ENCODE measurements at regions not wholly inside any gene's neighbourhood (a gene's known extent, or its start where the extent isn't known, plus 50 kb on each side); places are given as distances from the start of the nearest gene placed in this dataset.

DNA sequence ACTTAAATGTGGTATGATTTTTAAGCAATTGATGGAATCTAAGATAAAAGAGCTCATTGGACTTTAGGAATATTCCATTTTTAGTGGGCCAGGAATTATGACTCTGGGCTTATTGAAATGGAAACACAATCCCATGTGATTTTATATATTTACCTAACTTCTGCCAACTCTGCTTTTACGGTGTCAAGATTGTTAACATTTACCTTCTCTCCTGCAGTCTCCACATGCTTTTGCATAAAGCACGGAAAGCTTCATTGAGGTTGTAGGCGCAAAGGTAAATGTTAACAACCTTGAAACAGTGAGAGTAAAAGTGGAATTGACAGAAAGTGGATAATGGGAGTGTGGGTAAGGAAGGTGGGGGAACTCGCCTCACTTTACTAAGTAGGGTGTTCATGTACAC, 468.1 kb downstream of the PMP22 start:
- DNase-seq: no peak

DNA sequence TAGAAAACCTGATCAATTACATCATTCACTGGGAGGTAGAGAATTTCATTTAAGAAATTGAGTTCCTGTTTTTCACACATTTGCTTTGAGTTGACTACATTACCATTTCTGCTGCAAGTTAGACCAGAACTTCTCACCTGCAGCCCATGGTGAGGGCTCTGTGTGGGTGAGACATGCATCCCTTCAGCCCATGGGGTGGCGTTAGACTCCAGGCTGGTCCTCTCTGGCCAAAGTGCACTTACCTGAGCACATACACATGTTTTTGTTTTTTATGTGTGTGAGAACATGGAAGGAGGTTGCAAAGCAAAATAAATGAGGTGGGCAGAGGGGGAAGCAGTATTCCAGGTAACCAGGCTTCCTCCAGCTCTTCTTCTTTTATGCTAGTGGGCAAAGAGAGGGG, 470.2 kb downstream of the PMP22 start:
- DNase-seq: no peak

DNA sequence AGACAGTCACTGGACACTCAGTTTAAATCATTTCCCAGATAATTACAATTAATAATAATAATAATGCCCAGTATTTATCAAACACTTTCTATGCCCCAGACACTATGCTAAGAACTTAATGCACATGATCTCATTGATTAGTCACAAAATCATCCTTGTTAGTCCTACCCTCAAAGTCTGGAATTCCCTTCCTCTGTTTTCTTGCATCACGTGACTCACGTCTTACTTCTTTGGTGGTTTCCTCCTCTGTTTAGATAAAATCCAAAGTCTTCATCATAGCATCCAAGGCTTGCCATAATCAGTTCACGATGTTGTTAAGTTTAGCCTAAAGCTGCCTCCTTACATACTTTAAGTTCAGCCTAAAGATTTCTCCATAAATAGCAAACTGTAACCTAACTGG, 471.9 kb downstream of the PMP22 start:
- DNase-seq: no peak

DNA sequence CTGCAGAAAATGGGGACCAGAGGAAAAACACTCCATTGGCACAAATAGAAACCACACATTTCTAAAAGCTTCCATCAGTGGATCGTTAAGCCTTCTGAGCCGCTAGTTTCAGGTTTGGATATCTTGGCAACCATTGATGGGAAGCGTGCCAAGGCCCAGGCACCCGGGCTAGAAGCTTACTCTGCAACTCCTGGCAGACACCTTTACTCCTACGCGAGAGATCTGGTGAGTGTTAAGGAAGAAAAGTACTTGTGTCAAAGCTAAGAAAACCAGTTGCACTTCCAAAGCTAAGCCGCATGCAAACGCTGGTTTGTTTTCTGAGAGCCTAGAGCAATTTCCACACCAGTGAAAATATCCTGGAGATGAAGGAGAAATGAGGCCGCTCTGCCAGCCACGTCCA, 472.4 kb downstream of the PMP22 start:
- DNase-seq: no peak

DNA sequence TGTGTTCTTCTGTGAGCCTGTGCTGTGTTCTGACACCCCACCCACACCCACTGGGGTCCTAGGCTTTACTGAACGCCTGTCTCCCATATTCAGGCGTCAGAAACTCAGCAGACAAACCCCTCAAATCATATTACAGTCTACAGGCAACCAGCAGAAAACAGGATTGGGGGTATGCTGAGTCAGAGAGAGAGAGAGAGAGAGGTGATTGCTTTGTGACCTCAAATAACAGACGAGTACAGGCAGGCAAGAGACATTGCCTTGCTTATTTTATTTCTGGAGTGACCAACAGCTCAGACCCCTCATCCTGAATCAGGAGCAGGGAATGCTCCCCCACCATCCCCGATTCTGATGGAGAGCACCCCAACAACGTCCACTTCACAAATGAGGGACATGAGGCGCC, 473.9 kb downstream of the PMP22 start:
- no peak for DNase-seq

DNA sequence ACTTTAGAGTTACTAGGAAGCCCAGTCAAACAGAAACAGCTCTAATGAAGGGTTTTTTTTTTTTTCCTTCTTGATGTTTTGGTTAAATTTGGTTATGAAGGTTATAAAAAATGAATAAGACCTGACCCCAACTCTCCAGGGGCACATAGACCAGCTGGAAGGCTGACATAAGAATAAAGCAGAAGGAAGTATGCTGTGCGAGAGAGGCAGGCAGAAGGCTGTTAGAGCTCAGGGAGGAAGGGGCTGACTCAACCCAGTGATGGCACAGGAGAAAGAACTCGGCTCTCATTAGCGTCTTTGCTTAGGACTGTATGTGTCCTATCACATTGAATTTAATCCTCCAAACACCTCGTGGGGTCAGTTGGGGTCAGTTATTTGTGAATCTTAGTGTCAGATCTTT, 474.6 kb downstream of the PMP22 start:
- DNase-seq: no peak

DNA sequence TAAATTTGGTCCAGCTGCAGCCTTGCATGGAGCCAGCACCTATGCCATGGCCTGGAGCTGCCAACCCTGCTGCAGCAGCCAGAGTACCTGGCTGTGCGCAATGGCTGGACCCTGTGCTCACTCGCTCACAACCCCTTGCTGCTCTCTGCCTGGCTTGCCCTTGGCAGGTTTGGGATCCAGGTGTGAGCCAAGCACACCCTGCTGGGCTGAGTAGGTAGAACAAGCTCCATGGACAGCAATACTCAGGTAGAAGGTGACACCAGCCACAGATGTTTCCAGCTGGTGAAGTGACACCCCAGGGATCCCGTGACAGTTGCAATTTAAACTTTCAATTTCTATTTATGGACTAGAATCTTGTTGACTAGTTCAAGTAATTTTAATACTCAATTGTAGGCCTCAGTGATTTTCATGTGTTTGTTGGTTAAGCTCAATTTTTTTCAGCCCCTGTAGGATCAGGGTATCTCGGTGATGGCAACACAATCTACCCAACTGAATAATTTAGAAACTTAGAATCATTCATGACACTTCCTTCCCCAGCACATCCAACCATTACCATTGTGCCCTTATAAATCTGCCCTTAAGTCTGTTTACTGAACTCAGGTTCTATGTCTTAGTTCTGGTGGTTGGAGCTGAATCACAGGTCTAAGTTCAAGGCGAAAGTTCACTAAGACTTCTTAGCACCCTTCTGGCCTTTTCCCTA, 480.0 kb downstream of the PMP22 start:
- peak in 1 of 4 experiments; percentile 4 for DNase-seq

DNA sequence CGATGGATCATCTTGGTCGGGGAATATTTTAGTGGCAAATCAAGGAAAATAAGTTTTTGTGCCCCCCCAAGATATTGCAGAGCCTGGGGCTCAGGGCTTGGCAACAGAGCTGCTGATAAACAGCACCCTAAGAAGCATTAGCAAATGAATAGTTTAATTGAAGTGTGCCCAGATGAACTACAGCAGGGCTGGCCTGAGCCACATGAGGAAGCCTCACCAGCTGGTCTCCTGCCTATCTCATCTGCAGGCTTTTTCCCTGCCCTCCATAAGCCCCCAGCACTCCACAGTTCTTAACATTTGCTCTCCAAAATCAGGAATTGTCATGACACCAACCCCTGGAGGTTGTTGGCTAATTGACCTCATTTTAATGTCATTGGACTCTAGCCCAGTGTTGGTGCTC, 480.2 kb downstream of the HS3ST3B1 start:
- no peak for DNase-seq

DNA sequence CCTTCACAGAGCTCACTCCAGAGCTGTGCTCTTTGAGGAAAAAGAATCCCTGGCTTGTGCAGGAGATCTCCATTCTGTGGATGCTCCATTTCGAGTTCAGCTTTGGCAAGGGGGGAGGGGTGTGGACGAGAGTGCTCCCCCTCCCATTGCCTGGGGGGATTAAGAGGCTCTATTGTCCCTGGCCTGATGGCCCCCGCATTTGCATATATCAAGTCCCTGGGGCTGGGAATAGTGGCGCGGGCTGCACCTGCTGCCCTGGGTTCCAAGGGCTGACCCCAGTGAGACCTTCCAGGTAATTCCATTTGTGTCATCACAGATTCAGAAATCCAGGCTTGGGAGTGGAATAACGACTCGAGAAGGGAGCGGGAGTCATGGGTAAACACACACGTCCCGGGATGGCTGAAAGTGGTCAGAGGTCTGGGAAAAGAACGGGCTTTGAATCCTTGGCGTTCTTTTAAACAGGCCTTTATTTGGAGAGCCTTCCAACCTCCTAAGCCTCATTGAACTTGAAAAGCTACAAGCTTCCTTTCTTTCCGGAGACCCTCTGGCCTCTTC, 479.3 kb downstream of the HS3ST3B1 start:
- DNase-seq: no peak

DNA sequence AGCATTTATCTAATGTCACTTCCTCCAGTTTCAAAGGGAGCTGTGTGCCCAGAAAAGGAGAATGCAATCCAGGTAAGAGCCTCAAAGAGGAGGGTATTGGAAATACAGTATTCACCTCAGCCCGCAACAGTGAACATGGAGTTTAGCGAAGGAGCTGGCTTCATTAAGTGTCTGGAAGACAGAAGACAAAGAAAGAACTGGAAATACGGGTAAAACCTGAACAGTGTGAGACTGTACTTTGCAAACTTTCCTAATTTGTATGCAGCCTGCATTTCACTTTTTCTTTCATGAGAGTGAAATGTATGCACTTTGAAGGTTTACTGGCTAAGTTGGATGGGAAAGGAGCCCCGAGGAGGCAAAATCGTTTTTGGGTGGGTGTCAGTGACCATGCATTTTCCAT, 478.4 kb downstream of the HS3ST3B1 start:
- DNase-seq: no peak

DNA sequence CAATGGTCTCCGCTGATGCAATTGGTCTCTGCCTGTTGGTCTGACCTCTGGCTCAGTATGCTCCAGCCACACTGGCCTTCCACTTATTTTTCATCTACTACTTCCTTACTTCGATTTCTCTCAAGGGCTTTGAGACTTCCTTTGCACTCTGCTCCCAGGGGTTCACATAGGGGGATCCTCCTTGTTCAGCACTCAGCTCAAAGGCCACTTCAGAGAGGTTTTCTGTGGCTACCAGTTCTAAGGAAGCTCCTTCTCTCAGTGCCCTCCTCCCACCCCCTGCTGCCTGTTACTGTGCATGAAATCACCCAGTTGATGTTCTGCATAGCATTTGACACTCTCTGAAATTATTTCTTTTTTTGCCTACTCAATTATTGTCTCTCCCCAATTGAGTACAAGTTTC, 476.4 kb downstream of the HS3ST3B1 start:
- DNase-seq: no peak

DNA sequence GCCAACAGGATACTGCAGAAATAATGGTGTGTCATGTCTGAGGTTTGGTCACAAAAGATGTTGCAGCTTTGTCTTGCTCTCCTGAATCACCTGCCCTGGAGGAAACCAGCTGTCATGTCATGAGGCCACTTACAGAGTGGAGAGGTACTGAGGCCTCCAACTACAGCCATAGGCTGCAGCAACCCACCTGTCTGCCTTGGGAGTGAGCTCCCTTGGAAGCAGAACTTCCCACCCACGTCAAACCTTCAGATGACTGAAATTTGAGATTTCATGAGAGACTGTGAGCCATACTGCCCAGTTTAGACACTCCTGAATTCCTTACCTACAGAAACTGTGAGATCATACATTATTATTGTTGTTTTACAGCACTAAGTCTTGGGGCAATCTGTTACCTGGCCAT, 475.9 kb downstream of the HS3ST3B1 start:
- DNase-seq: no peak

DNA sequence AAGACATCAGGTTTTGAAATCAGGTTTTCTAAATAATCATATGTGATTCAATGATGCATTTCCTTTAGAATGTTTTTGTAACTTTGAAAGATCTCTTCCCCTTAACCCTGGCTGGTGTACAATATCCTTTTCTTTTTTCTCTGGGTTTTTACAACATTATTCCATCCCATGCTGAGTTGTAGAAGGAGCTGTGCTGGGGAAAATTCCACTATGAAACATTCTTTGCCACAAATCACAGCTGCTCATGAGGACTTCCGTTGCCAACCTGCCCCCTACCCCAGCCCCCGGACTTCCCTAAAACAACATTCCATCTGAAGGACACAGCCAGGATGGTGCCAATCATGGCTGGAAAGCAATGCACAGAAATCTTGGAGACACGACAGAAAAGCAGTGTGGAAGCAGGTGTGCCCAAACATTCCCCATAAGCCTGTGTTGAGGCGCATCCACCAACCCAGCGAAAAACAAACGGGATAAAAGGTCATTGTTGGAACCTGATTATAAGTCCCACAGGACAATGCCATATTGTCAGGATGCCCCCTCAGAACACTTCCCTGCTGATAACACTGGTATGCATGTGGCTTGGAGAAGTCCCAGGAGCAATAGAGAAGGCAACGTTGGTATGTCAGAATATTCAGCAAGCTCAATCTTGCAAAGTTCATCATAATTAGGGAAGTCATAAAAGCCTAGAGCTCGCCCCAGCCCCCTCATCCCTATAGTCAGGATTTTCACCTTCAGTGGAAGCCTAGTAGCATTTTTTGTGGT, 475.0 kb downstream of the HS3ST3B1 start:
- no peak for DNase-seq

DNA sequence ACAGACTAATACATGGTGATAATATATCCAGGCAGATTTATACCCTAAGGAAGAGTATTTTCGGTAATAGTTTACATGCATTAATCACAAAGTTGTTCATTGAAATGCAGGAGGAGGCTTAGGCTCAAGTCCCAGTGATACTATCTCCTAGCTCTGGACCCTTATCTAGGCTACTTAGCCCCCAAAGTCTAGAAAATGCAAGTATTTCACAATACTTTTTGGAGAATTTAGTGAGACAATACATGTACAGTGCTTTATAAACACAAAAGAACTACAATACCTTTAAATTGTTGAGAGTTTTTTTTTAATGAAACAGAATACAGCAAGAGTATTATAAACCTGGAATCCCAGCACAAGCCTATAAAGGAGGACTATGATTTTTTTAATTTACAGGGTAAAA, 473.9 kb downstream of the HS3ST3B1 start:
- no peak for DNase-seq

DNA sequence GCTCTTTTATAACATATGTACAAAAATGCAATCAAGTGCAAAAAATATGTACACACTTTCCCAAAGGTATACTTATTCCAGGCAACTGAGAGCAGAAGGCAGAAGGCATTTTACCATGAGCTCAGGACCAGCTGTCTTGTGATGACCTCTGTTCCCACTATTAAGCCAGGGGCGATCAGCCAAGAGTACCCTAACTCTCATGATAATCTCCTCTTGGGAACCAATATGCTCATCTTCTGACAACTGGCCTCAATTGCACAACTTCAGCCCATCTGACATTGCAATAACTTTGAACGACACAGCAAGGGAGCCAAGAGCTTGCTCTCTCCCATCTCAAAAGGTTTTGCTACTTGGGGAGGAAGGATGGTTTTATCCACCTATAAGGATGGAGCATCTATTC, 471.9 kb downstream of the HS3ST3B1 start:
- DNase-seq: no peak

DNA sequence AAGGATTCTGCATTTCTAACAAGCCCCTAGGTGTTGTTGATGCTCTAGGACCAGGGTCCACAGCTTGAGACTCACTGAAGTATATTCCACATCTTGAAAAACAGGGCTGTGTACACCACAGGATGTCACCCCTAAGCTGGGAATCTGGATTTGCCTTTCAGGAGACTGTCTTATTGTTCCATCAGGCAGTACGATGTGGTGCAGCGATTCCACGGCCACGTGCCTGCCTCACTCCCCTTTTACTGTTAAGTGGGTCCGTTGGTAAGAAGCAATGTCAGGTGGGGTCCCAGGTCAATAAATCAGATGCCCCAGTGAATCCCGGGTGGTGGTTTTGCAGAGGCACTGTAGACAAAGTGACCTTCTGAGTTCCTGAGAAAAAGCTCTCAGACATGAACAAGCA, 470.7 kb downstream of the HS3ST3B1 start:
- no peak for DNase-seq

DNA sequence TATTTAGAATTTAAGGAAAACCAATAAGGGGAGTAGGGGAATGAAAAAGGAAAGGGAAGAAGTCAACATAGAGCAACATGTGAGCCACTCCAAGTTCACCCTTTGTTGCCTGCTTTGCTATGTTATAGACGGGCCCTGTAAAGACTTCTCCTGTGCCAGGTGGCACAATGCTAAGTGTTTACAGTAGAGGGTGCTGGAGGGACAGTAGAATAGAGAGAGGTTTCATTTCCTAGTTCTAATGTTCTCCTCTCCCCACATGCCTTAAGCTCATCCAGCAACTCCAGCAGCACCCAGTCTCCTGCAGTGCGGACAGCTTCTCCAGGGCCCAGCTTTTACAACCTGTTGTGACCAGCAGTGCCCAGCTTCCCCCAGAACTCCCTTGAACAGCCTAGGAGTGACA, 468.0 kb downstream of the HS3ST3B1 start:
- no peak for DNase-seq

DNA sequence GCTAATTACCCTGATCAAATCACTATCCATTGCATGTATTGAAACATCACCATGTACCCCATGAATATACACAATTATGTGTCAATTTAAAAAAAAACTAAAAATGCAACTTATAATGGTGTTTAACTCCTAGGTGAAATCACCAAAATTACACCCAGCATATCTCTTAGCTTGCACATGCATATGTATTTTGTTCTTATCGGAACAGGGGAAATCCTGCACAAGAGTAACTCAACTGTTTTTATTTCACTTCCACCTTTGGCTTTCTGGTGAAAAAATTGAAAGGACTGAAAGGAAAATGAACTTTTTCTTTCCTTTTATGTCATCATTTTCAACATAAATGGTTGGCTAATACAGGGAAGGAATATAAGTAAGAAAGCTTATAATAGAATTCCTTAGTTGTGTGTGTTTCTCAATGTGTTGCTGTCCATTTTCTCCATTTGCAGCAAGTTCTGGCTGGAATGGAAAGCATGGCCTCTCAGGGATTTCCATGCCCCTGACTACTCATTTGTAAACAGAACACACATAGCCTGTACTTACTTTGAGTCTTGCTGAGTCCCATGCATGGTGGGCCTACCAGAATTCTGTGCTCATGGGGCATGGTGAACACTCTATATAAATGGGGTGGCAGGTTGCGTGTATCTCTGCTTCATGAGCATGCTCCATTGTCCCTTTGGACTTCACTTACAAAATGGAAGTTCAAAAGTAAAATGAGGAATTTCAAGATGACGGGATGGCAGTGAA, 462.0 kb downstream of the HS3ST3B1 start:
- DNase-seq: no peak

DNA sequence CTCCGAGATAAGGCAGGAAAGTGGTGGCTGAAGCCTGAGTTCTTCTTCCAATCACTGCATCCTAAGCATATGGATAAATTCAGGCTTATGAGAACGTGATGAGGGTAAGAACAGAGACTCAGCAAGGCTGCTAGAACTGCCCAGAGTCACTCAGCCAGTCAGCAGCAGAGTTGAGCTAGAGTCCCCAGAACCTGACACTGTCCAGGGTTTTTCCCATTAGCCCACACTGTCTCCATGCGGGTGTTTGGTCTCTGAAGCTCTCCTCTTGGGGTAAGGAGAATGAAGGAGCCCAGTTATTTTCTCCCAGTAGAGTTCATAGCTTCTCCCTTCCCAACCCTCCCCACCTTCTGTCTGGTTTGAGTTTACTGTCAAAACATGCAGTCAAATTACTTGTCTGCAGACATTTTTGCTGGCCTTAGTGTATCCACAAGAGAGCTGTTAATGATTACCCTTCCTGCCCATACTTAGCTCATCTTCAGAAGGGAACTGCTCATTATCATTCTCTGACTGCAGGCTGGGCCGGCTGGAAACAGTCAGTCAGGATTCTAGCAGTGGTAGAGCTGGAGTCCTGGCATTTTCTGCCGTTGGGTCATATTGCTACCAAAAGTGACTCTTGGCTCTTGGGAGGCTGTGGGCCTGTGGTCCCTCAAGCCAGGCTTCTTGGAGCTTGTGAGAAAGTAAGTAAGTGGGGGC, 460.0 kb downstream of the HS3ST3B1 start:
- no peak for DNase-seq

DNA sequence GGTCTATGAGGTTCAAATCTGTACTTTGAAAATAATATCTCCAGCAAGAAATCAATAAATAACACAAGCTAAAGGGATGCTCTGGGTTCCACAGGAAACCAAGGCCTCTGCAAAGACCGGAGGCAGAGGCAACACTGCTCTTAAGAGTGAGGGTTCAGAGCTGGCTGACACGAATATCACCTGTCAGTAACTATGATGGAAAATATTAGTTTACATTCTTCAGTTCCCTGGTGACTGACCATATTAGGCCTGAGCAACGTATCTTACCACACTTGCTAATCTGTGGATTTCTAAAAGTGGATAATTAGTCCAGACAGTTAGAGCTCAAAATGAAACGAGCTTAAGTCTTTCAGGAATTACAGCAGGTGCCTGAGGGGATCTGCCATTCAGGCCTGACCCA, 459.3 kb downstream of the HS3ST3B1 start:
- no peak for DNase-seq

DNA sequence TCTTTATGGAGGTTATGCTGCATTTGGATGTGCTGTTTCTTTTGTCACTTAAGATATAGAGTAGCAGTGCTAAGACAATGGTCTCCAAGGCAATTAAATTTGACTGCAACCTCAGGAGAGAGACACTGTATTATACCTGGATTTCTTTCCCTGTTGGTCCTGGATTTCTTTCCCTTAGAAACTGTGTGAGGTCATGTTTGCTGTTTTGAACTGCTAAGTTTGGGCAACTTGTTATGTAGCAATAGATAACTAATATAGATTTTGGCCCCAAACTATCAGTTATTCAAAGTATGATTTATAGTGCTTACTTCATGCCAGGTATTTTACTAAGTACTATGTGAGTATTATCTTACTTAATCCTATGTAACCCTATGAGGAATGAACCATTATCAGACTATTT, 458.4 kb downstream of the HS3ST3B1 start:
- DNase-seq: no peak

DNA sequence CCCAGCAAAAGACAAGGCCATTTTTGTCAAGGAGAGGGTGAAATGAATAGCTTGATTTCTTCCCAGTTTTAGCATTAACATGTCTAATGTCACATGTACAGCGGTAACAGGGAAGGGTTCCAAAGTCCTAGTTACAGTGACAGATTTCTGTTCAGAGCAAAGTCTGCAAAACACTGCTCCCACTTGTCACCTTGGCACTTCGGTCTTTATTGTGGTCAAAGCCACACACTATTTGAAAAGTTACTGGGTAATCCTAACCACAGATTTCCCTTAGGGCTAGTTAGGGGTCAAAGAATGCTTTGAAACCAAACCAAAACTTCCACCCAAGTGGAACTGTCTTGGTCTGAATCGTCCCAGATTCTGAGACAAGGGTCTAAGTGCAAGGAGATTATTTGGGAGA, 455.6 kb downstream of the HS3ST3B1 start:
- no peak for DNase-seq

DNA sequence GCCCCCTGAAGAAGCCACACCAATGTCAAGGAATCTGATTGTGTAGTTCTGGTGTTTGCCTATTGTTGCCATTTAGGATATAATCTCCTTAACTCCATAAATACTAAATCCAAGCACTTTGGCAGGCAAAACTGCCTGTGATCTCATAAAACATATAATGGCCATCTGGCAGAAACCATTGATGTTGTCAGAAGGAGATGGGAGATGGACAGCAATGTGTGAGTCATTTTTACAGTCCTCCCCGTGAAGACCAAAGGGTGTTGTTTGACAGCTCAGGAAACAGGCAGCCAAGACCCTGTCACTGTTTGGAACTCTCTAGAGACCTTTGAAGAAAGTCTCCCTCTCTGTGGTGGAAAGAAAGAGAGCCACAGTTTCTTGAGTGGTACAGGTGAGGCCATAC, 454.1 kb downstream of the HS3ST3B1 start:
- DNase-seq: no peak

Data from activated CD4-positive, CD25-positive, alpha-beta regulatory T cell (primary cell).